B cell (primary cell): ENCODE measurements at regions not wholly inside any gene's neighbourhood (a gene's known extent, or its start where the extent isn't known, plus 50 kb on each side); places are given as distances from the start of the nearest gene placed in this dataset.
"Not testable (repeated sequence)": the region's sequence is repeated elsewhere in the genome, so short reads cannot be mapped to it uniquely, and the experiment has no call there.

Source experiments
- CTCF ChIP-seq: fragments of 200-600 bp; IDR thresholded peaks from one replicate; pipeline ENCODE4 v1.8.0; 2022; ENCODE audit warnings: antibody characterized with exemption, mild to moderate bottlenecking
- EZH2 ChIP-seq: IDR thresholded peaks from 2 replicates; pipeline ENCODE4 v1.6.1; 2012; ENCODE audit warnings: borderline replicate concordance, low read depth, mild to moderate bottlenecking, moderate library complexity, low read length; ENCODE audit not compliant: insufficient read depth, poor library complexity, severe bottlenecking

GRCh38 chr5:144994356-144994755, 823.7 kb downstream of the KCTD16 start:
- not testable (repeated sequence) for TF ChIP-seq CTCF, EZH2
